ENCODE measurements at regions not wholly inside any gene's neighbourhood (a gene's known extent, or its start where the extent isn't known, plus 50 kb on each side); places are given as distances from the start of the nearest gene placed in this dataset.

GRCh38 chr2:18253686-18254197, 306.7 kb downstream of the RDH14 start:
- Histone ChIP-seq H3K9ac (replicated peaks in 1 of 4; ENCODE audit: extremely low read depth in 1 of 4, low read depth in 3 of 4, low read length in 3 of 4) (no peak overlapping the region), H3K23me2 (ENCODE audit: low read depth, low read length) (no peaks in the 10 kb centered on the region), H3K23ac (ENCODE audit: insufficient read length) (no peak overlapping the region), H3K36me3 (ENCODE audit: control insufficient read depth in 2 of 4, insufficient read depth in 4 of 4, low read length in 3 of 4) (no peaks in the 10 kb centered on the region), H3K27me3 (replicated peaks in 1 of 4; ENCODE audit: control insufficient read depth in 3 of 4, extremely low read depth in 1 of 4, insufficient read depth in 3 of 4, low read length in 3 of 4) (no peaks in the 10 kb centered on the region), H2BK5ac (ENCODE audit: low read depth, low read length) (no peak overlapping the region; the same call in 1 of the 2 replicates), H3K9me3 (ENCODE audit: insufficient read depth in 2 of 2, low read depth in 1 of 2, low read length in 1 of 2) (no peaks in the 10 kb centered on the region), H3K14ac (ENCODE audit: insufficient read length) (no peak overlapping the region), H3K56ac (replicated peaks; ENCODE audit: insufficient read length, low read depth, low read length) (no peak overlapping the region), H3K79me1 (ENCODE audit: low read depth, low read length) (no peaks in the 10 kb centered on the region), H3K79me2 (ENCODE audit: control insufficient read depth in 1 of 2, insufficient read depth in 2 of 2, low read length in 2 of 2) (no peaks in the 10 kb centered on the region), H3K18ac (ENCODE audit: extremely low read depth, low read length) (no peak overlapping the region), H3K4me3 (ENCODE audit: extremely low read depth in 1 of 4, insufficient read depth in 2 of 4, low read depth in 3 of 4, low read length in 4 of 4) (no peak overlapping the region), H2BK120ac (replicated peaks; ENCODE audit: low read depth, low read length) (no peak overlapping the region), H4K8ac (ENCODE audit: extremely low read depth, insufficient read depth, low read length) (no peak overlapping the region), H2BK12ac (ENCODE audit: low read depth, low read length) (no peak overlapping the region), H2BK20ac (ENCODE audit: low read length) (no peak overlapping the region), H4K20me1 (replicated peaks in 1 of 2; ENCODE audit: control insufficient read depth in 1 of 2, insufficient read depth in 2 of 2, low read length in 2 of 2) (no peaks in the 10 kb centered on the region), H2BK15ac (ENCODE audit: low read length) (no peak overlapping the region), H3K4me2 (ENCODE audit: insufficient read depth in 1 of 2, low read depth in 2 of 2, low read length in 2 of 2) (no peak overlapping the region), H3K4ac (replicated peaks; ENCODE audit: insufficient read length, low read depth, low read length) (no peak overlapping the region), H4K91ac (replicated peaks; ENCODE audit: insufficient read length, low read length) (no peak overlapping the region), H3K27ac (ENCODE audit: low read depth, low read length) (no peak overlapping the region), H2AK5ac (ENCODE audit: low read depth, low read length) (no peak overlapping the region), H4K5ac (ENCODE audit: insufficient read length, low read depth, low read length) (no peak overlapping the region), H2AFZ (ENCODE audit: low read length) (no peak overlapping the region), H3K4me1 (replicated peaks in 1 of 4; ENCODE audit: control insufficient read depth in 3 of 4, insufficient read depth in 4 of 4, low read length in 3 of 4) (peaks cover 0 to 3% (median 1%) of the 10 kb centered on the region in 4 experiments; a peak in 1 of 7 replicates)
- 94% methylated on average over 5 of the region's 5 CpGs; no CpG with 5 or more reads in 1 of the 2 experiments for WGBS, 2 experiments (ENCODE audit: extremely low coverage in 1 of 2, insufficient coverage in 1 of 2, insufficient read length in 1 of 2, insufficient replicate concordance in 2 of 2, low coverage in 1 of 2, low lambda C conversion rate in 2 of 2, missing lambda C conversion rate in 1 of 2)
- DNase-seq (ENCODE audit: low read depth in 1 of 2, low spot score in 2 of 2) (no peak), FAIRE-seq (no peak)
- ChIA-PET CTCF (ENCODE audit: partially characterized antibody) (interaction anchor here (1.0 to 2.8 kb wide), 2 partner anchors 12 to 134 kb away, joined by 4 to 19 read pairs; no protein-coding TSS in a partner anchor), POLR2A (ENCODE audit: partially characterized antibody) (no interaction called here)
- TF ChIP-seq JUN (IDR thresholded peaks at IDR 0.05; ENCODE audit: low read depth, low read length) = no peak
- TF ChIP-seq YY1 (IDR thresholded peaks at IDR 0.05; ENCODE audit: low read depth, low read length) = no peak
- no peak for TF ChIP-seq RFX5 (IDR thresholded peaks at IDR 0.05; ENCODE audit: borderline replicate concordance, low read depth, low read length)
- TF ChIP-seq EZH2 (IDR thresholded peaks at IDR 0.05; ENCODE audit: low read depth, low read length, severe bottlenecking) = no peak
- no peak for TF ChIP-seq BACH1 (IDR thresholded peaks at IDR 0.05; ENCODE audit: low read length)
- no peak for TF ChIP-seq PHF8 (conservative IDR thresholded peaks at IDR 0.05; ENCODE audit: low read depth, low read length)
- TF ChIP-seq KDM5A (IDR thresholded peaks at IDR 0.05; ENCODE audit: low read length) = no peak
- no peak for TF ChIP-seq BRCA1 (IDR thresholded peaks at IDR 0.05; ENCODE audit: low read depth, low read length)
- no peak for TF ChIP-seq E2F6 (IDR thresholded peaks at IDR 0.05)
- TF ChIP-seq GABPA (IDR thresholded peaks at IDR 0.05; ENCODE audit: borderline replicate concordance, insufficient read depth, low read length) = no peak
- TF ChIP-seq KDM1A (IDR thresholded peaks at IDR 0.05; ENCODE audit: borderline replicate concordance, low read length) = no peak
- no peak for TF ChIP-seq ATF2 (IDR thresholded peaks at IDR 0.05; ENCODE audit: low read length)
